B cell (primary cell): ENCODE measurements at regions not wholly inside any gene's neighbourhood (a gene's known extent, or its start where the extent isn't known, plus 50 kb on each side); places are given as distances from the start of the nearest gene placed in this dataset.
A peak's percentile ranks its signal among the peaks of the same experiment; 100 is the strongest.

Source experiments
- ATAC-seq: fragments of 200-7000 bp; cut with Tn5 transposase; one replicate; pipeline ENCODE4 v1.10.0; 2021; ENCODE audit warnings: low read depth, mild to moderate bottlenecking, moderate number of reproducible peaks, moderate library complexity
- CTCF ChIA-PET: fragments of 350-600 bp; sonication (Branson Sonifier 250); formaldehyde crosslinking; loops from one replicate; lab custom pipeline; 2021; ENCODE audit warnings: antibody characterized with exemption, inconsistent platforms; lab: Charles Lee
- POLR2A ChIA-PET: fragments of 350-600 bp; sonication (Branson Sonifier 250); formaldehyde crosslinking; loops from one replicate; lab custom pipeline; 2021; ENCODE audit warnings: antibody characterized with exemption; lab: Charles Lee
- DNase-seq: peaks from one replicate; pipeline ENCODE4 v3.0.0; 2013
- H2AFZ ChIP-seq: 2 replicates; pipeline ENCODE4 v1.6.1; 2012; ENCODE audit warnings: mild to moderate bottlenecking, low read depth, low read length; ENCODE audit not compliant: insufficient read depth, poor library complexity, severe bottlenecking
- H3K27ac ChIP-seq, 2 donors: 1 replicate in 1 of 2; 2 replicates in 1 of 2; pipeline ENCODE4 v1.5.1; 2012 to 2013; ENCODE audit warnings: low read length in 2 of 2, mild to moderate bottlenecking in 2 of 2, moderate library complexity in 1 of 2
- H3K27me3 ChIP-seq, 4 experiments: fragments of 200-600 bp in 1 of 4; sonication (generic) in 1 of 4; replicated peaks in 1 of 4; 1 replicate in 2 of 4; 2 replicates in 2 of 4; pipeline versions ENCODE4 v1.6.1 to v1.7.0; 2013 to 2016; ENCODE audit warnings: low read length in 3 of 4, mild to moderate bottlenecking in 2 of 4, mixed read lengths in 1 of 4, moderate library complexity in 1 of 4; ENCODE audit not compliant: insufficient read depth in 4 of 4, control insufficient read depth in 3 of 4; ENCODE audit errors: control extremely low read depth in 1 of 4
- H3K36me3 ChIP-seq, 2 experiments: replicated peaks in 1 of 2; 1 replicate in 1 of 2; 2 replicates in 1 of 2; pipeline versions ENCODE4 v1.6.1 to v1.7.1; 2013; ENCODE audit warnings: low read length in 1 of 2; ENCODE audit not compliant: insufficient read depth in 2 of 2, control insufficient read depth in 1 of 2; ENCODE audit errors: control extremely low read depth in 1 of 2, extremely low read depth in 1 of 2
- H3K4me1 ChIP-seq, 2 donors: fragments of 200-600 bp in 1 of 2; sonication (generic) in 1 of 2; 1 replicate in 1 of 2; 2 replicates in 1 of 2; pipeline versions ENCODE4 v1.5.1 to v1.6.1; 2013 to 2017; ENCODE audit warnings: low read length in 2 of 2; ENCODE audit not compliant: control insufficient read depth in 2 of 2, insufficient read depth in 2 of 2
- H3K4me2 ChIP-seq: replicated peaks from 2 replicates; pipeline ENCODE3; 2012; ENCODE audit warnings: mild to moderate bottlenecking, low read depth, low read length; ENCODE audit not compliant: poor library complexity, severe bottlenecking
- H3K4me3 ChIP-seq, 5 experiments: fragments of 200-600 bp in 1 of 5; sonication (generic) in 1 of 5; 1 replicate in 3 of 5; 2 replicates in 2 of 5; pipeline versions ENCODE4 v1.5.1 to v1.7.0; 2011 to 2016; ENCODE audit warnings: low read length in 4 of 5, mild to moderate bottlenecking in 4 of 5, low read depth in 2 of 5, control low read depth in 1 of 5, moderate library complexity in 1 of 5; ENCODE audit not compliant: insufficient read depth in 1 of 5; ENCODE audit errors: control extremely low read depth in 1 of 5, extremely low read depth in 1 of 5
- H3K79me2 ChIP-seq: fragments of 200-600 bp; sonication (generic); one replicate; pipeline ENCODE4 v1.6.0; 2016; ENCODE audit warnings: low read length; ENCODE audit not compliant: control insufficient read depth, insufficient read depth
- H3K9ac ChIP-seq: fragments of 200-600 bp; sonication (generic); 2 replicates; pipeline ENCODE4 v1.6.1; 2017; ENCODE audit warnings: mild to moderate bottlenecking, low read length, moderate library complexity
- H3K9me3 ChIP-seq, 3 donors: one replicate each; pipeline versions ENCODE4 v1.6.1 to v1.7.1; 2013; ENCODE audit warnings: low read length in 2 of 3; ENCODE audit not compliant: control insufficient read depth in 2 of 3, insufficient read depth in 1 of 3; ENCODE audit errors: control extremely low read depth in 1 of 3
- H4K20me1 ChIP-seq: 2 replicates; pipeline ENCODE4 v1.6.0; 2012; ENCODE audit warnings: mild to moderate bottlenecking, low read length; ENCODE audit not compliant: insufficient read depth, control insufficient read depth, poor library complexity, severe bottlenecking
- H3K27ac Mint-ChIP-seq: one replicate; pipeline ENCODE4 v1.8.0; 2021; ENCODE audit warnings: mixed read lengths
- H3K27me3 Mint-ChIP-seq: one replicate; pipeline ENCODE4 v1.8.0; 2021; ENCODE audit warnings: mixed read lengths
- H3K4me1 Mint-ChIP-seq: one replicate; pipeline ENCODE4 v1.8.0; 2021; ENCODE audit warnings: mixed read lengths
- H3K4me3 Mint-ChIP-seq: one replicate; pipeline ENCODE4 v1.8.0; 2021; ENCODE audit warnings: mixed read lengths
- H3K9me3 Mint-ChIP-seq: one replicate; pipeline ENCODE4 v1.8.0; 2022; ENCODE audit warnings: mixed read lengths; ENCODE audit not compliant: insufficient read depth
- EZH2 ChIP-seq: IDR thresholded peaks from 2 replicates; pipeline ENCODE4 v1.6.1; 2012; ENCODE audit warnings: borderline replicate concordance, low read depth, mild to moderate bottlenecking, moderate library complexity, low read length; ENCODE audit not compliant: insufficient read depth, poor library complexity, severe bottlenecking
- WGBS: methylation state at CpG from one replicate; pipeline ENCODE4 v1.1.5; 2013; ENCODE audit warnings: missing lambda C conversion rate; ENCODE audit not compliant: insufficient coverage; 5-methylcytosine and 5-hydroxymethylcytosine counted together
- intact Hi-C: fragments of 100-400 bp; cut with micrococcal nuclease; formaldehyde crosslinking; loops from one replicate; pipeline ENCODE4 v1.10.0; 2022
- TF ChIP-seq, protein P1 (sequence below): fragments of 200-600 bp; IDR thresholded peaks from one replicate; pipeline ENCODE4 v1.8.0; 2022; ENCODE audit warnings: antibody characterized with exemption, mild to moderate bottlenecking

DNA sequence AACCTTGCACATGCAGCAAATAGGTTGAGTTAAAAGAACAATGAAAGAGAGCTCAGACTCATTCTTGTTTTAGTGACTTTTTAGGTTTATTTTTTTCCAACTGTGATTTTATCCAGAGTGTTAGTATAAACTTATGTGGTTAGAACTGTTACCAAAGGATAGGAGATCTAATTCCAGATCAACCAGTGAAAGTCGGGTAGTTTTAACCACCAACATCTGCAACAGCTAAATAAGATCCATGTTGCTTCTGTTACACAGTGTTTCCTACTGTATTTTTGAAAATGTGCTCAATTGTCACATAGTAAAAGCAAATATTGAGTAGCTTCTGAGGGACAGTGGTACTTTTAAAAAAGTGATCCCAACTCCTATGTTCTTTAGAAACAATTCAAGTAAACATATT lies 53.9 kb upstream of the ARGLU1 start:
- peaks cover 2% of the 10 kb centered on the region for H3K4me1 Mint-ChIP-seq
- ATAC-seq (no peak), DNase-seq (no peak)
- no peak overlapping the region for H3K4me3 Mint-ChIP-seq
- no peaks in the 10 kb centered on the region for H3K9me3 Mint-ChIP-seq
- Histone ChIP-seq H3K36me3 (no peaks in the 10 kb centered on the region), H3K79me2 (no peaks in the 10 kb centered on the region), H3K4me3 (no peak overlapping the region), H3K27me3 (peaks cover 0 to 13% (median 3%) of the 10 kb centered on the region in 4 experiments), H3K9me3 (no peaks in the 10 kb centered on the region), H2AFZ (no peak overlapping the region), H3K4me1 (no peaks in the 10 kb centered on the region), H3K27ac (no peak overlapping the region), H3K9ac (no peak overlapping the region), H4K20me1 (no peaks in the 10 kb centered on the region), H3K4me2 (no peak overlapping the region)
- H3K27ac Mint-ChIP-seq, result no peak overlapping the region
- intact Hi-C loops, result no loop called here
- ChIA-PET POLR2A (no interaction called here), CTCF (interaction anchor here (2.8 kb wide), 1 partner anchor 9 kb away, joined by 14 read pairs; no protein-coding TSS in a partner anchor)
- H3K27me3 Mint-ChIP-seq, result peaks cover 29% of the 10 kb centered on the region
- WGBS, result no CpG with 5 or more reads among the region's 1 CpG
- no peak for TF ChIP-seq EZH2
- TF ChIP-seq, protein P1, sequence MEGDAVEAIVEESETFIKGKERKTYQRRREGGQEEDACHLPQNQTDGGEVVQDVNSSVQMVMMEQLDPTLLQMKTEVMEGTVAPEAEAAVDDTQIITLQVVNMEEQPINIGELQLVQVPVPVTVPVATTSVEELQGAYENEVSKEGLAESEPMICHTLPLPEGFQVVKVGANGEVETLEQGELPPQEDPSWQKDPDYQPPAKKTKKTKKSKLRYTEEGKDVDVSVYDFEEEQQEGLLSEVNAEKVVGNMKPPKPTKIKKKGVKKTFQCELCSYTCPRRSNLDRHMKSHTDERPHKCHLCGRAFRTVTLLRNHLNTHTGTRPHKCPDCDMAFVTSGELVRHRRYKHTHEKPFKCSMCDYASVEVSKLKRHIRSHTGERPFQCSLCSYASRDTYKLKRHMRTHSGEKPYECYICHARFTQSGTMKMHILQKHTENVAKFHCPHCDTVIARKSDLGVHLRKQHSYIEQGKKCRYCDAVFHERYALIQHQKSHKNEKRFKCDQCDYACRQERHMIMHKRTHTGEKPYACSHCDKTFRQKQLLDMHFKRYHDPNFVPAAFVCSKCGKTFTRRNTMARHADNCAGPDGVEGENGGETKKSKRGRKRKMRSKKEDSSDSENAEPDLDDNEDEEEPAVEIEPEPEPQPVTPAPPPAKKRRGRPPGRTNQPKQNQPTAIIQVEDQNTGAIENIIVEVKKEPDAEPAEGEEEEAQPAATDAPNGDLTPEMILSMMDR, result no peak

DNA sequence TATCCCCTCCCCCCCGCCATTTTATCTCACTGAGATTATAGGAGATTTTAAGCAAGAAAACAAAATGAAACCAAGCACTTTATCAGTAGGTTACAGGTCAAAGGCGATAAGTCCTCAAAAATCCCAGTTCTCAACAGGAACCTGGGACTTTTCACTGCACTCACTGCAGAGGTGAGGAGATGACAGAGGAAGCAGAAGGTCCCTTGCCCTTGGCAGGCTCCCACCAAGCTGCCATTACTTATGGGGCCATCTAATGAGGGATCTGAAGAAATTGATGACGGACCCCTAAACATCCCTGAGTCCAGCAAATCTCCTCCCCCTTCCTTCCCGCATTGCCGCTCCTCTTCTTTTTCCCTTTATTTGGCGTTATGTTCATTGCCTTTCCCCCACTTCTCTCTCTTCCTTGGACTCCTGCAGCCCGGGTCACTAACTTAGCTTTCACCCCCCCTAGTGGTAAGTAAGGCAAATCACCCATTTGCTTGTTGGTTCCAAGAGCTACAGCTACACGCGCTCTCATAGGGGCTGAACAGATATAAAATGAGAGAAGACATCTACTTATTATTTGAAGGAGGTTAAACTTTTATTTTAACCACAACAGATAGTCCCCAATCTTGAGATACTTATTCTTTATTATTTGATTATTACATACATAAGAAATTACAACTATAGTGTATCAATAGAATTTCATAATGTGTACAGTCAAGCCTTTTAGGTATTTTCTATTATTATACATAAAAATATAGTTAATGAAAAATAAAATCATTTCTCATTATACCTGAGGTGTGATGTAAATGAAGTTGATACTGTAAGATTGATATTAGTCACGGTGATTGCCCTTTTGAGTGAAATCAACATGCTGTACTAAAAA lies 52.0 kb upstream of the ARGLU1 start:
- ChIA-PET POLR2A (no interaction called here), CTCF (interaction anchor here (0.5 to 2.8 kb wide), 8 partner anchors 10 to 904 kb away, joined by 3 to 14 read pairs (median 4); no protein-coding TSS in a partner anchor)
- ATAC-seq (peak; percentile 58), DNase-seq (peak; percentile 44)
- H3K4me2 ChIP-seq, result peak overlapping the region; percentile 15
- H3K4me3 ChIP-seq, result no peak overlapping the region
- no peaks in the 10 kb centered on the region for H4K20me1 ChIP-seq
- H3K27me3 Mint-ChIP-seq, result peaks cover 24% of the 10 kb centered on the region
- H3K9ac ChIP-seq, result no peak overlapping the region
- H2AFZ ChIP-seq, result no peak overlapping the region
- no CpG with 5 or more reads among the region's 10 CpGs for WGBS
- H3K27ac Mint-ChIP-seq, result no peak overlapping the region
- no peaks in the 10 kb centered on the region for H3K36me3 ChIP-seq
- H3K4me1 ChIP-seq, result no peaks in the 10 kb centered on the region
- H3K9me3 ChIP-seq, result no peaks in the 10 kb centered on the region
- H3K79me2 ChIP-seq, result no peaks in the 10 kb centered on the region
- peaks cover 0 to 13% (median 3%) of the 10 kb centered on the region in 4 experiments for H3K27me3 ChIP-seq
- no peak overlapping the region for H3K4me3 Mint-ChIP-seq
- no peaks in the 10 kb centered on the region for H3K9me3 Mint-ChIP-seq
- intact Hi-C loops, result no loop called here
- H3K4me1 Mint-ChIP-seq, result peaks cover 2% of the 10 kb centered on the region
- no peak for TF ChIP-seq EZH2
- TF ChIP-seq, protein P1, result peak; percentile 73
- H3K27ac ChIP-seq, result no peak overlapping the region
